CD14-positive monocyte (primary cell): ENCODE measurements at regions not wholly inside any gene's neighbourhood (a gene's known extent, or its start where the extent isn't known, plus 50 kb on each side); places are given as distances from the start of the nearest gene placed in this dataset.
A peak's percentile ranks its signal among the peaks of the same experiment; 100 is the strongest.

ENCODE experiments used
- DNase-seq, 3 donors: peaks; one replicate each; pipeline ENCODE4 v3.0.0-alpha.2; 2011 to 2022
- H2AFZ ChIP-seq: 2 replicates; pipeline ENCODE4 v1.6.0; 2012; ENCODE audit warnings: mild to moderate bottlenecking, low read depth, low read length, inconsistent platforms; ENCODE audit not compliant: insufficient read depth, poor library complexity, severe bottlenecking
- H3K27ac ChIP-seq, 2 donors: 1 replicate in 1 of 2; 2 replicates in 1 of 2; pipeline ENCODE4 v1.5.1; 2012 to 2013; ENCODE audit warnings: low read length in 2 of 2, control low read depth in 1 of 2, inconsistent platforms in 1 of 2, low read depth in 1 of 2, mild to moderate bottlenecking in 1 of 2
- H3K27me3 ChIP-seq, 2 donors: one replicate each; pipeline versions ENCODE4 v1.6.0 to v1.6.1; 2011 to 2013; ENCODE audit warnings: low read length in 2 of 2; ENCODE audit not compliant: control insufficient read depth in 2 of 2, insufficient read depth in 2 of 2
- H3K36me3 ChIP-seq, 2 donors: replicated peaks in 1 of 2; 1 replicate in 1 of 2; 2 replicates in 1 of 2; pipeline versions ENCODE4 v1.5.1 to v1.6.1; 2012 to 2013; ENCODE audit warnings: low read length in 2 of 2, control low read depth in 1 of 2, inconsistent platforms in 1 of 2, mild to moderate bottlenecking in 1 of 2; ENCODE audit not compliant: insufficient read depth in 2 of 2, control insufficient read depth in 1 of 2
- H3K4me1 ChIP-seq, 2 donors: 1 replicate in 1 of 2; 2 replicates in 1 of 2; pipeline versions ENCODE4 v1.5.1 to v1.6.1; 2012 to 2013; ENCODE audit warnings: low read length in 2 of 2, control low read depth in 1 of 2, inconsistent platforms in 1 of 2, mild to moderate bottlenecking in 1 of 2, moderate library complexity in 1 of 2; ENCODE audit not compliant: insufficient read depth in 2 of 2, control insufficient read depth in 1 of 2
- H3K4me2 ChIP-seq: replicated peaks from 2 replicates; pipeline ENCODE3; 2012; ENCODE audit warnings: low read length, moderate library complexity, mild to moderate bottlenecking; ENCODE audit not compliant: poor library complexity, severe bottlenecking; ENCODE audit errors: extremely low read depth
- H3K4me3 ChIP-seq, 3 experiments: fragments of 200-600 bp in 1 of 3; sonication (generic) in 1 of 3; replicated peaks in 1 of 3; 1 replicate in 2 of 3; 2 replicates in 1 of 3; pipeline ENCODE4 v1.5.1; 2011 to 2013; ENCODE audit warnings: low read length in 3 of 3, mild to moderate bottlenecking in 3 of 3, control low read depth in 2 of 3, low read depth in 2 of 3, inconsistent platforms in 1 of 3, moderate library complexity in 1 of 3
- H3K79me2 ChIP-seq: 2 replicates; pipeline ENCODE4 v1.6.0; 2012; ENCODE audit warnings: mild to moderate bottlenecking, control low read depth, inconsistent platforms, low read length, moderate library complexity; ENCODE audit not compliant: insufficient read depth
- H3K9ac ChIP-seq: 2 replicates; pipeline ENCODE4 v1.6.0; 2017; ENCODE audit warnings: low read length, mild to moderate bottlenecking; ENCODE audit not compliant: insufficient read depth, poor library complexity, severe bottlenecking
- H3K9me3 ChIP-seq, 2 donors: replicated peaks in 1 of 2; 1 replicate in 1 of 2; 2 replicates in 1 of 2; pipeline versions ENCODE4 v1.5.1 to v1.6.1; 2012 to 2013; ENCODE audit warnings: low read length in 2 of 2, control low read depth in 1 of 2; ENCODE audit not compliant: control insufficient read depth in 1 of 2, insufficient read depth in 1 of 2
- H4K20me1 ChIP-seq: 2 replicates; pipeline ENCODE4 v1.6.0; 2012; ENCODE audit warnings: mild to moderate bottlenecking, low read length, control low read depth, moderate library complexity; ENCODE audit not compliant: insufficient read depth
- H3K27ac Mint-ChIP-seq, 7 donors: one replicate each; pipeline ENCODE4 v1.8.0; 2020; ENCODE audit warnings: mild to moderate bottlenecking in 7 of 7, mixed read lengths in 7 of 7, moderate library complexity in 6 of 7, inconsistent platforms in 2 of 7
- H3K27me3 Mint-ChIP-seq, 3 donors: one replicate each; pipeline ENCODE4 v1.8.0; 2021 to 2022; ENCODE audit warnings: low read depth in 3 of 3, mild to moderate bottlenecking in 3 of 3, mixed read lengths in 3 of 3, moderate library complexity in 3 of 3, inconsistent platforms in 1 of 3
- H3K36me3 Mint-ChIP-seq, 2 donors: one replicate each; pipeline ENCODE4 v1.8.0; 2020; ENCODE audit warnings: mixed read lengths in 2 of 2, inconsistent platforms in 1 of 2, mild to moderate bottlenecking in 1 of 2
- H3K4me1 Mint-ChIP-seq: one replicate; pipeline ENCODE4 v1.8.0; 2020; ENCODE audit warnings: mild to moderate bottlenecking, mixed read lengths
- H3K4me3 Mint-ChIP-seq, 2 donors: one replicate each; pipeline ENCODE4 v1.8.0; 2020; ENCODE audit warnings: mild to moderate bottlenecking in 2 of 2, mixed read lengths in 2 of 2, moderate library complexity in 1 of 2
- H3K9me3 Mint-ChIP-seq, 7 donors: one replicate each; pipeline ENCODE4 v1.8.0; 2020 to 2022; ENCODE audit warnings: mixed read lengths in 7 of 7, mild to moderate bottlenecking in 6 of 7, moderate library complexity in 6 of 7, inconsistent platforms in 2 of 7
- WGBS: methylation state at CpG from one replicate; pipeline ENCODE4 v1.1.5; 2013; ENCODE audit warnings: missing lambda C conversion rate; ENCODE audit not compliant: insufficient coverage; 5-methylcytosine and 5-hydroxymethylcytosine counted together
- intact Hi-C, 2 donors: fragments of 100-400 bp; cut with micrococcal nuclease; formaldehyde crosslinking; loops; one replicate each; pipeline versions ENCODE4 v1.15.0 to v1.15.1; 2023
- TF ChIP-seq, protein P1 (sequence below): fragments of 200-600 bp; IDR thresholded peaks from one replicate; pipeline ENCODE4 v1.8.0; 2022; ENCODE audit warnings: antibody characterized with exemption, mild to moderate bottlenecking

DNA sequence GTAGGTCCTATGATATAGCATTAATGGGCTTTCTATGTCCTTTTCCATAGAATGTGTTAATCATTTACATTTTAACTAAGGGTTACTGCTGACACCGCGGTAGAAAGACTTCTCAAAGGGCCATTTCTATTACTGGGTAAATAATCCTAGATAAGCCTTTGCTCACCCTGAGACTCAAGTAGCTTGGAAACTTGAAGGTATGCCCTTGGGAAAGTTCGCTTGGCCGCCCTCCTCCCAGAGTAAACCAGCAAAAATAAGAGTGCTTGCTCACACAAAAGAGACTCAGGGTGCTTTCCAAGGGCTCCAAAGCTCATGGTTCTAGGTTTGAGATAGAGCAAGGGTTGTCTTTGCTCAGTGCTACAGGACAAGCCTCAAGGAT lies 85.8 kb upstream of the TMPRSS2 start:
- WGBS, result no CpG with 5 or more reads among the region's 4 CpGs
- Mint-ChIP-seq H3K27me3 (peaks cover 3 to 5% (median 4%) of the 10 kb centered on the region in 3 donors), H3K27ac (peak overlapping the region in 1 of 7 donors; percentile 68), H3K4me1 (no peaks in the 10 kb centered on the region), H3K4me3 (no peak overlapping the region), H3K9me3 (peaks cover 1 to 8% (median 4%) of the 10 kb centered on the region in 7 donors), H3K36me3 (no peaks in the 10 kb centered on the region)
- peaks cover 0 to 4% of the 10 kb centered on the region in 2 donors for H3K9me3 ChIP-seq
- intact Hi-C loops, result no loop called here
- no peaks in the 10 kb centered on the region for H3K4me1 ChIP-seq
- DNase-seq, result no peak
- no peaks in the 10 kb centered on the region for H4K20me1 ChIP-seq
- H3K27me3 ChIP-seq, result no peaks in the 10 kb centered on the region
- no peaks in the 10 kb centered on the region for H3K79me2 ChIP-seq
- no peak overlapping the region for H3K4me2 ChIP-seq
- H3K27ac ChIP-seq, result no peak overlapping the region
- no peak overlapping the region for H3K9ac ChIP-seq
- no peak overlapping the region for H3K4me3 ChIP-seq
- H3K36me3 ChIP-seq, result no peaks in the 10 kb centered on the region
- TF ChIP-seq, protein P1, sequence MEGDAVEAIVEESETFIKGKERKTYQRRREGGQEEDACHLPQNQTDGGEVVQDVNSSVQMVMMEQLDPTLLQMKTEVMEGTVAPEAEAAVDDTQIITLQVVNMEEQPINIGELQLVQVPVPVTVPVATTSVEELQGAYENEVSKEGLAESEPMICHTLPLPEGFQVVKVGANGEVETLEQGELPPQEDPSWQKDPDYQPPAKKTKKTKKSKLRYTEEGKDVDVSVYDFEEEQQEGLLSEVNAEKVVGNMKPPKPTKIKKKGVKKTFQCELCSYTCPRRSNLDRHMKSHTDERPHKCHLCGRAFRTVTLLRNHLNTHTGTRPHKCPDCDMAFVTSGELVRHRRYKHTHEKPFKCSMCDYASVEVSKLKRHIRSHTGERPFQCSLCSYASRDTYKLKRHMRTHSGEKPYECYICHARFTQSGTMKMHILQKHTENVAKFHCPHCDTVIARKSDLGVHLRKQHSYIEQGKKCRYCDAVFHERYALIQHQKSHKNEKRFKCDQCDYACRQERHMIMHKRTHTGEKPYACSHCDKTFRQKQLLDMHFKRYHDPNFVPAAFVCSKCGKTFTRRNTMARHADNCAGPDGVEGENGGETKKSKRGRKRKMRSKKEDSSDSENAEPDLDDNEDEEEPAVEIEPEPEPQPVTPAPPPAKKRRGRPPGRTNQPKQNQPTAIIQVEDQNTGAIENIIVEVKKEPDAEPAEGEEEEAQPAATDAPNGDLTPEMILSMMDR, result no peak
- H2AFZ ChIP-seq, result no peak overlapping the region

DNA sequence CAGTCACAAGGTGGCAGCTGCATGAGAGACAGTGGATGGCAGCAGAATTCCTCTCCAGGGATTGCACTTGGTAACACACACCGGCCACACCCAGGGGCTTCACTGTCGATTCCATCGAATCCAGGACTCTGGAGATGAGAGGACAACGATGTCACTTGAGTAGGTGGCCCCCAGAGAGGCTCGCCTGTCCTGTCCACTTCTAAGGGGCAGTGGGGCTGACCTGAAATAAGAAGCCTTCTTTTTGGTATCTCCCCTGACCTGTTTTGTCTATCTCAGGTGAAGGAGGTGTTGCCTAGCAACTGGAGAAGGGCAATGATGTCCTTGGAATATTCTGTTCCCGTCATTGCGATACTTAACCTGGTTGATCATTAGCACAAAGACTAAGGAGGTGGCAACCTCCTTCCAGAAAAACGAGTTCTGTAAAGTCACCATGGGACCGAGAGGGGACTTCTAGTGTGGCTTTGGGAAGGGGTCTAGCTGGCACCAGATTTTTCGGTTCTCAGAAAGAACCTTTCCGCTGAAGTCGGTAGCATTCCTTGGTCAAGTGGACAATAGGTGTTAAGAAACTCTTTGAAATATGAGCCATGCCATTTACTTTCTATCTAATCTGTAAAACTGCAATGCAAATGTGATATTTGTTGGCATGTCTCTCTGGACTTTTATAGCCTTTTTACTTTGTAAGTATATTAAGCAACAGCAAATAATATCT lies 85.2 kb upstream of the TMPRSS2 start:
- Mint-ChIP-seq H3K27ac (no peak overlapping the region), H3K27me3 (peaks cover 2 to 4% (median 3%) of the 10 kb centered on the region in 3 donors), H3K36me3 (no peaks in the 10 kb centered on the region), H3K4me3 (no peak overlapping the region), H3K4me1 (peaks cover 2% of the 10 kb centered on the region), H3K9me3 (peaks cover 1 to 13% (median 4%) of the 10 kb centered on the region in 7 donors)
- Histone ChIP-seq H3K27me3 (no peaks in the 10 kb centered on the region), H3K9ac (no peak overlapping the region), H3K4me2 (no peak overlapping the region), H3K79me2 (no peaks in the 10 kb centered on the region), H3K36me3 (no peaks in the 10 kb centered on the region), H3K4me1 (no peaks in the 10 kb centered on the region), H2AFZ (no peak overlapping the region), H3K9me3 (peaks cover 0 to 4% of the 10 kb centered on the region in 2 donors), H3K27ac (no peak overlapping the region), H4K20me1 (no peaks in the 10 kb centered on the region), H3K4me3 (no peak overlapping the region)
- DNase-seq, result no peak
- 96% methylated on average over 10 of the region's 12 CpGs for WGBS
- intact Hi-C loops, result no loop called here
- TF ChIP-seq, protein P1, result no peak
